Ovary (tissue), 3 donors: ENCODE measurements at regions not wholly inside any gene's neighbourhood (a gene's known extent, or its start where the extent isn't known, plus 50 kb on each side); places are given as distances from the start of the nearest gene placed in this dataset.

ENCODE experiments used
- EP300 ChIP-seq: sonication (generic); formaldehyde crosslinking; IDR thresholded peaks from one replicate; pipeline ENCODE4 v1.6.1; 2017; ENCODE audit warnings: antibody characterized with exemption
- POLR2A ChIP-seq: fragments of 450-650 bp; IDR thresholded peaks from one replicate; pipeline ENCODE4 v1.6.1; 2017; ENCODE audit warnings: antibody characterized with exemption, mild to moderate bottlenecking, moderate library complexity
- TF ChIP-seq, protein P1 (sequence below), 3 donors: fragments of 450-650 bp in 2 of 3; fragments of 200-600 bp in 1 of 3; IDR thresholded peaks; one replicate each; pipeline versions ENCODE4 v1.5.1 to v1.8.0; 2016 to 2022; ENCODE audit warnings: antibody characterized with exemption in 3 of 3, mild to moderate bottlenecking in 1 of 3
- donor health status: DM: no; HTN: no; CAD: no.

DNA sequence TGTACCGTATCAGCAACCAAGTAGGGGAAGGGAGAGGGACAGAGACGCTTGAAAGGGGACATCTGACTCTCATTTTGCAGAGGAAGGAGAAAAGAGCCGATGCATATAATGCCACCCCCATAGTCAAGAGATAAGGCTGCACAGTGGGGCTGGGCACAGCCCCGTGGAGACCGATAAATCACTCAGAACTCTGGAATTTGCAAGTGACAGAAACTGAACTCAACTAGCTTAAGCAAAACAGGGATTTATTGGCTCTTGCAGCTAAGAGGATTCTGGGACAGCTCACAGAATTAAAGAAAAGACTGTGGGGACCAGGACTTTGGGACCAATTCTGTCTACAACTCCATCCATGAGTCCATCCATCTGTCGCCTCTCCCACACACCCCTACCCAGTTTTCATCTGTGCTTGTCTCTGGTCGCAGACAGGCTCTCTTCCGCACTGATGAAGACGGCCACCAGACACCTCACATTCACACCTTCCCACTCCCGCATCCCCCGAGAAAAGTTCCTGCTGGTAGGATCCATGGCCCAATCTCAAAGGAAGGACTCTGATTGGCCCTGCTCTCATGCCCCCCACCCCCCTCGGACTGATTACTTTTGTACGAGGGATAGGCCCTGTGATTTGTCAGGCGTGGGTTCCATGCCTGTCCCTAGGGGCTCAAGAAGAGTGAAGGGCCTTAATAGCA lies 105.9 kb upstream of the RPL38 start:
- TF ChIP-seq POLR2A (no peak), EP300 (no peak)
- TF ChIP-seq, protein P1, sequence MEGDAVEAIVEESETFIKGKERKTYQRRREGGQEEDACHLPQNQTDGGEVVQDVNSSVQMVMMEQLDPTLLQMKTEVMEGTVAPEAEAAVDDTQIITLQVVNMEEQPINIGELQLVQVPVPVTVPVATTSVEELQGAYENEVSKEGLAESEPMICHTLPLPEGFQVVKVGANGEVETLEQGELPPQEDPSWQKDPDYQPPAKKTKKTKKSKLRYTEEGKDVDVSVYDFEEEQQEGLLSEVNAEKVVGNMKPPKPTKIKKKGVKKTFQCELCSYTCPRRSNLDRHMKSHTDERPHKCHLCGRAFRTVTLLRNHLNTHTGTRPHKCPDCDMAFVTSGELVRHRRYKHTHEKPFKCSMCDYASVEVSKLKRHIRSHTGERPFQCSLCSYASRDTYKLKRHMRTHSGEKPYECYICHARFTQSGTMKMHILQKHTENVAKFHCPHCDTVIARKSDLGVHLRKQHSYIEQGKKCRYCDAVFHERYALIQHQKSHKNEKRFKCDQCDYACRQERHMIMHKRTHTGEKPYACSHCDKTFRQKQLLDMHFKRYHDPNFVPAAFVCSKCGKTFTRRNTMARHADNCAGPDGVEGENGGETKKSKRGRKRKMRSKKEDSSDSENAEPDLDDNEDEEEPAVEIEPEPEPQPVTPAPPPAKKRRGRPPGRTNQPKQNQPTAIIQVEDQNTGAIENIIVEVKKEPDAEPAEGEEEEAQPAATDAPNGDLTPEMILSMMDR (IDR thresholded peaks at IDR 0.05): no peak
